A549 (cell line): ENCODE measurements at regions not wholly inside any gene's neighbourhood (a gene's known extent, or its start where the extent isn't known, plus 50 kb on each side); places are given as distances from the start of the nearest gene placed in this dataset.

Experiments used
- CTCF ChIP-seq: fragments of >200 bp; sonication (Bioruptor Twin); formaldehyde crosslinking; IDR thresholded peaks from 3 replicates; pipeline ENCODE4 v1.5.1; 2016
- EHMT2 ChIP-seq: fragments of 200-600 bp; sonication (generic); IDR thresholded peaks from 2 replicates; pipeline ENCODE4 v1.6.1; 2016; ENCODE audit warnings: antibody characterized with exemption, low read depth, mild to moderate bottlenecking, moderate library complexity
- ZC3H11A ChIP-seq: fragments of 450-650 bp; IDR thresholded peaks from 2 replicates; pipeline ENCODE4 v1.6.1; 2014; ENCODE audit warnings: antibody characterized with exemption, mild to moderate bottlenecking

- no peak for TF ChIP-seq CTCF
- no peak for TF ChIP-seq ZC3H11A
- no peak for TF ChIP-seq EHMT2
Observed at GRCh38 chr7:114155116-114156110, 236.6 kb upstream of the PPP1R3A start.
